ENCODE measurements at regions not wholly inside any gene's neighbourhood (a gene's known extent, or its start where the extent isn't known, plus 50 kb on each side); places are given as distances from the start of the nearest gene placed in this dataset.

GRCh38 chr2:47255794-47256193 is 79.5 kb upstream of the CALM2 start:
- TF ChIP-seq CTCF (IDR thresholded peaks at IDR 0.05) (no peak), POLR2AphosphoS5 (IDR thresholded peaks at IDR 0.05) (no peak)

Measured in esophagus muscularis mucosa (tissue), 3 donors.